H9 (cell line): ENCODE measurements at regions not wholly inside any gene's neighbourhood (a gene's known extent, or its start where the extent isn't known, plus 50 kb on each side); places are given as distances from the start of the nearest gene placed in this dataset.

Experiments
- DNase-seq: peaks from one replicate; pipeline ENCODE4 v3.0.0-alpha.2; 2017
- H2AFZ ChIP-seq: one replicate; pipeline ENCODE4 v1.6.1; 2013; ENCODE audit warnings: mild to moderate bottlenecking, low read length, control low read depth, moderate library complexity
- H2AK5ac ChIP-seq: 2 replicates; pipeline ENCODE4 v1.6.1; 2013; ENCODE audit warnings: low read length, control low read depth, mixed read lengths; ENCODE audit not compliant: insufficient read length
- H2BK120ac ChIP-seq: one replicate; pipeline ENCODE4 v1.6.1; 2013; ENCODE audit warnings: low read depth, mild to moderate bottlenecking, low read length, control low read depth, inconsistent platforms; ENCODE audit not compliant: poor library complexity, severe bottlenecking
- H2BK12ac ChIP-seq: 2 replicates; pipeline ENCODE4 v1.6.1; 2013; ENCODE audit warnings: low read length, control low read depth, mixed read lengths, low read depth; ENCODE audit not compliant: insufficient read length
- H2BK15ac ChIP-seq: 2 replicates; pipeline ENCODE4 v1.6.1; 2013; ENCODE audit warnings: low read depth, low read length, control low read depth
- H2BK20ac ChIP-seq: one replicate; pipeline ENCODE4 v1.6.1; 2013; ENCODE audit warnings: low read depth, mild to moderate bottlenecking, low read length, control low read depth, inconsistent platforms; ENCODE audit not compliant: poor library complexity, severe bottlenecking
- H2BK5ac ChIP-seq: 2 replicates; pipeline ENCODE4 v1.6.1; 2013; ENCODE audit warnings: low read length, control low read depth, mixed read lengths; ENCODE audit not compliant: insufficient read length
- H3K14ac ChIP-seq: 2 replicates; pipeline ENCODE4 v1.6.1; 2013; ENCODE audit warnings: low read length, control low read depth; ENCODE audit not compliant: insufficient read depth
- H3K18ac ChIP-seq: 2 replicates; pipeline ENCODE4 v1.6.1; 2013; ENCODE audit warnings: low read depth, mild to moderate bottlenecking, mixed read lengths, low read length, control low read depth; ENCODE audit not compliant: insufficient read length
- H3K23ac ChIP-seq: 2 replicates; pipeline ENCODE4 v1.6.1; 2013; ENCODE audit warnings: low read length, control low read depth, mixed read lengths, low read depth; ENCODE audit not compliant: insufficient read length
- H3K23me2 ChIP-seq: 2 replicates; pipeline ENCODE4 v1.6.1; 2013; ENCODE audit warnings: low read depth, mild to moderate bottlenecking, mixed read lengths, low read length, control low read depth; ENCODE audit not compliant: insufficient read length, poor library complexity, severe bottlenecking
- H3K27ac ChIP-seq: 2 replicates; pipeline ENCODE4 v1.5.1; 2013; ENCODE audit warnings: low read length, control low read depth, mixed read lengths, low read depth; ENCODE audit not compliant: insufficient read length
- H3K27me3 ChIP-seq: 2 replicates; pipeline ENCODE4 v1.6.1; 2013; ENCODE audit warnings: low read length, control low read depth, inconsistent platforms; ENCODE audit not compliant: insufficient read depth
- H3K4ac ChIP-seq: 2 replicates; pipeline ENCODE4 v1.6.1; 2013; ENCODE audit warnings: low read depth, mild to moderate bottlenecking, control low read depth, inconsistent platforms, low read length, moderate library complexity
- H3K4me1 ChIP-seq: 2 replicates; pipeline ENCODE4 v1.6.1; 2013; ENCODE audit warnings: low read length, control low read depth, inconsistent platforms; ENCODE audit not compliant: insufficient read depth
- H3K4me2 ChIP-seq: 2 replicates; pipeline ENCODE4 v1.6.1; 2013; ENCODE audit warnings: low read length, control low read depth, mixed read lengths; ENCODE audit not compliant: insufficient read length, insufficient read depth
- H3K56ac ChIP-seq: 2 replicates; pipeline ENCODE4 v1.6.1; 2013; ENCODE audit warnings: low read depth, mild to moderate bottlenecking, mixed read lengths, low read length, control low read depth; ENCODE audit not compliant: insufficient read length
- H3K79me1 ChIP-seq: 2 replicates; pipeline ENCODE4 v1.6.1; 2013; ENCODE audit warnings: low read depth, mild to moderate bottlenecking, moderate library complexity, low read length, control low read depth, inconsistent platforms; ENCODE audit not compliant: insufficient read depth, poor library complexity, severe bottlenecking
- H3K79me2 ChIP-seq: 2 replicates; pipeline ENCODE4 v1.6.1; 2013; ENCODE audit warnings: low read length, control low read depth, inconsistent platforms; ENCODE audit not compliant: insufficient read depth
- H3K9ac ChIP-seq: 2 replicates; pipeline ENCODE4 v1.6.1; 2013; ENCODE audit warnings: low read length, control low read depth, mixed read lengths; ENCODE audit not compliant: insufficient read length; ENCODE audit errors: extremely low read depth
- H3K9me3 ChIP-seq: one replicate; pipeline ENCODE4 v1.6.1; 2013; ENCODE audit warnings: low read depth, low read length, inconsistent platforms; ENCODE audit not compliant: control insufficient read depth
- H3T11ph ChIP-seq: one replicate; pipeline ENCODE4 v1.6.1; 2013; ENCODE audit warnings: mild to moderate bottlenecking, low read length, control low read depth, inconsistent platforms
- H4K20me1 ChIP-seq: one replicate; pipeline ENCODE4 v1.6.1; 2013; ENCODE audit not compliant: control insufficient read depth, insufficient read length, insufficient read depth
- H4K5ac ChIP-seq: 2 replicates; pipeline ENCODE4 v1.6.1; 2013; ENCODE audit warnings: low read depth, mild to moderate bottlenecking, mixed read lengths, low read length, control low read depth; ENCODE audit not compliant: insufficient read length
- H4K8ac ChIP-seq: replicated peaks from 2 replicates; pipeline ENCODE4 v1.6.1; 2013; ENCODE audit warnings: low read length, control low read depth, mixed read lengths, low read depth; ENCODE audit not compliant: insufficient read length
- H4K91ac ChIP-seq: 2 replicates; pipeline ENCODE4 v1.6.1; 2013; ENCODE audit warnings: low read depth, mild to moderate bottlenecking, moderate library complexity, mixed read lengths, low read length, control low read depth; ENCODE audit not compliant: insufficient read length
- H3K27ac Mint-ChIP-seq, 3 experiments: 2 replicates in 2 of 3; 3 replicates in 1 of 3; pipeline ENCODE4 v1.8.0; 2020 to 2021; ENCODE audit warnings: mixed read lengths in 3 of 3, mild to moderate bottlenecking in 1 of 3, moderate library complexity in 1 of 3
- H3K27me3 Mint-ChIP-seq: 2 replicates; pipeline ENCODE4 v1.8.0; 2021; ENCODE audit warnings: low read depth, mild to moderate bottlenecking, moderate library complexity, mixed read lengths
- H3K36me3 Mint-ChIP-seq, 3 experiments: 2 replicates in 2 of 3; 3 replicates in 1 of 3; pipeline ENCODE4 v1.8.0; 2020 to 2021; ENCODE audit warnings: low read depth in 3 of 3, mixed read lengths in 3 of 3; ENCODE audit not compliant: insufficient read depth in 1 of 3
- H3K4me1 Mint-ChIP-seq, 2 experiments: 2 replicates each; pipeline ENCODE4 v1.8.0; 2020; ENCODE audit warnings: mixed read lengths in 2 of 2
- H3K4me3 Mint-ChIP-seq, 2 experiments: 2 replicates in 1 of 2; 3 replicates in 1 of 2; pipeline ENCODE4 v1.8.0; 2020 to 2021; ENCODE audit warnings: mild to moderate bottlenecking in 2 of 2, mixed read lengths in 2 of 2, moderate library complexity in 1 of 2
- H3K9me3 Mint-ChIP-seq, 2 experiments: 2 replicates in 1 of 2; 3 replicates in 1 of 2; pipeline ENCODE4 v1.8.0; 2020; ENCODE audit warnings: mild to moderate bottlenecking in 2 of 2, mixed read lengths in 2 of 2, moderate library complexity in 1 of 2
- CTCF ChIP-seq: fragments of 200-600 bp; sonication (generic); conservative IDR thresholded peaks from 3 replicates; pipeline ENCODE4 v1.8.0; 2021; ENCODE audit warnings: antibody characterized with exemption, mild to moderate bottlenecking
- WGBS: extraction: QIAGEN DNeasy Blood & Tissue Kit; methylation state at CpG from one replicate; pipeline ENCODE4 v1.1.7; 2013; ENCODE audit warnings: missing lambda C conversion rate, low lambda C conversion rate, mixed read lengths; ENCODE audit not compliant: insufficient read length; ENCODE audit errors: extremely low coverage; 5-methylcytosine and 5-hydroxymethylcytosine counted together

- Histone ChIP-seq H3K56ac (no peak overlapping the region), H2BK20ac (no peak overlapping the region), H3K23me2 (no peaks in the 10 kb centered on the region), H3K14ac (no peak overlapping the region), H3K18ac (no peak overlapping the region), H3K79me1 (no peaks in the 10 kb centered on the region), H3K4me1 (no peaks in the 10 kb centered on the region), H3K23ac (no peak overlapping the region), H2BK120ac (no peak overlapping the region), H4K8ac (no peak overlapping the region), H3K9ac (no peak overlapping the region), H2BK5ac (no peak overlapping the region), H3K79me2 (no peaks in the 10 kb centered on the region), H3K27me3 (peaks cover 8% of the 10 kb centered on the region; the same call in 1 of the 2 replicates), H2AK5ac (no peak overlapping the region), H2AFZ (no peak overlapping the region), H2BK15ac (no peak overlapping the region), H4K20me1 (no peaks in the 10 kb centered on the region), H3T11ph (no peak overlapping the region), H3K9me3 (no peaks in the 10 kb centered on the region), H4K5ac (no peak overlapping the region), H3K4me2 (no peak overlapping the region), H4K91ac (no peak overlapping the region), H3K27ac (no peak overlapping the region), H3K4ac (no peak overlapping the region), H2BK12ac (no peak overlapping the region)
- H3K9me3 Mint-ChIP-seq = peaks cover 6% of the 10 kb centered on the region in 2 experiments; a peak in 3 of 5 replicates
- peaks cover 5 to 11% of the 10 kb centered on the region in 2 experiments for H3K4me1 Mint-ChIP-seq
- DNase-seq = no peak
- no peak overlapping the region for H3K4me3 Mint-ChIP-seq
- TF ChIP-seq CTCF = no peak
- no CpG with 5 or more reads among the region's 3 CpGs for WGBS
- peaks cover 34% of the 10 kb centered on the region for H3K27me3 Mint-ChIP-seq
- no peak overlapping the region; a peak in 1 of 7 replicates for H3K27ac Mint-ChIP-seq
- peaks cover 2 to 11% (median 3%) of the 10 kb centered on the region in 3 experiments; a peak in 4 of 7 replicates for H3K36me3 Mint-ChIP-seq
Measured at GRCh38 chr5:15020736-15021135, 149.2 kb upstream of the ANKH start.
